Activated T-helper 17 cell treated with anti-CD3 and anti-CD28 coated beads, Interleukin-2, amount 50 U/mL, for 72 hours (primary cell): ENCODE measurements at regions not wholly inside any gene's neighbourhood (a gene's known extent, or its start where the extent isn't known, plus 50 kb on each side); places are given as distances from the start of the nearest gene placed in this dataset.
A peak's percentile ranks its signal among the peaks of the same experiment; 100 is the strongest.
"Not testable (repeated sequence)": the region's sequence is repeated elsewhere in the genome, so short reads cannot be mapped to it uniquely, and the experiment has no call there.

Experiments used
- ATAC-seq: fragments of 150-1000 bp; cut with Tn5 transposase; replicated peaks from 2 replicates; pipeline ENCODE4 v1.10.0; 2021; ENCODE audit warnings: mild to moderate bottlenecking, moderate library complexity
- H3K27ac Mint-ChIP-seq: one replicate; pipeline ENCODE4 v1.8.0; 2022; ENCODE audit warnings: mixed read lengths
- H3K27me3 Mint-ChIP-seq: one replicate; pipeline ENCODE4 v1.8.0; 2022; ENCODE audit warnings: mixed read lengths
- H3K36me3 Mint-ChIP-seq: one replicate; pipeline ENCODE4 v1.8.0; 2022; ENCODE audit warnings: low read depth, mild to moderate bottlenecking, mixed read lengths
- H3K4me1 Mint-ChIP-seq: one replicate; pipeline ENCODE4 v1.8.0; 2022; ENCODE audit warnings: mixed read lengths
- H3K4me3 Mint-ChIP-seq: one replicate; pipeline ENCODE4 v1.8.0; 2022; ENCODE audit warnings: mild to moderate bottlenecking, mixed read lengths
- H3K9me3 Mint-ChIP-seq: one replicate; pipeline ENCODE4 v1.8.0; 2022; ENCODE audit warnings: mixed read lengths

DNA sequence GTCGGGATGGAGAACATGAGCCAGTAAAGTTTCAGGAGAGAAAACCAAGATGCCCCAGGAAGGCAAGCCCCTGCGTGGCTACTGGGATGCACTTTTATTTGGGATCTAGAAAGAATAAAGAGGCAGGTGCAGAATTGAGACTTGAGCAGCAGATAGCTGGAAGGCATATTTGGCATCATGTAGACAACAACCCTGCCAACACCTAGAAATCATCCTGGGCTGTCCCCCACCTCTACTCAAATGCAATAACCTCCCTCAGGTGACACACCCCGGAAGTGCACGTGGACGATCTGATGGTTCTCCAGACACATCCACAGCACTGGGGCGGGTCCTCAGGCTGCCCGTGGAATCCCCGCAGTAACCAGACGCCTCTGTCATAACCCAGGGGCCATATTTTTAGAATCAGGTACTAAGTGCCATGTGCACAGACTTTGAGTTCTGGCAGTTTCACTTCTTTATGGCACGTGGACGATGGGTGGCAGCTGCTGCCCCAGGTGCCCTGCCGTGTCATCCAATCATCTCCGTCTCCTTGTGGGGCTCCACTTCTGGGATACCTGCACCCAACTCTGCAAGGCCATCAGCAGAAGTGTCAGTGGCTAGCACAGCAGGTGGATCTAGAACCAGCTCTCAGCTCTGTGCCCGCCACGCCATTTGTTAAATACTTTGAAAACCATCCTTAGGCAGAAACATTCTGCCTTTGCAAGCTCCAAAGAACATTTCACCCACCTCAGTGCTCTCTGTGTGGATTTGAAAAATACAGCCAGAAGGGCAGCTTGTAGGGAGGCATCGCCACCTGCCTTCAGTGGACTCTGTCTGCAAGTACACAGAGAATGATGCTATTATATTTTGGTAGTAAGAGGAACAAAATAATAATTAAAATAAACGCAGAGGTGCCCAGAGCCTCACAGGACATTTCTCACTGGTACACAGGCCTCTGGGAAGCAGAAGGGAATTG is 771.7 kb upstream of the TMEM132C start:
- Mint-ChIP-seq H3K4me1 (no peaks in the 10 kb centered on the region), H3K27ac (no peak overlapping the region), H3K9me3 (no peaks in the 10 kb centered on the region), H3K36me3 (no peaks in the 10 kb centered on the region), H3K27me3 (peaks cover 3% of the 10 kb centered on the region), H3K4me3 (no peak overlapping the region)
- no peak for ATAC-seq

DNA sequence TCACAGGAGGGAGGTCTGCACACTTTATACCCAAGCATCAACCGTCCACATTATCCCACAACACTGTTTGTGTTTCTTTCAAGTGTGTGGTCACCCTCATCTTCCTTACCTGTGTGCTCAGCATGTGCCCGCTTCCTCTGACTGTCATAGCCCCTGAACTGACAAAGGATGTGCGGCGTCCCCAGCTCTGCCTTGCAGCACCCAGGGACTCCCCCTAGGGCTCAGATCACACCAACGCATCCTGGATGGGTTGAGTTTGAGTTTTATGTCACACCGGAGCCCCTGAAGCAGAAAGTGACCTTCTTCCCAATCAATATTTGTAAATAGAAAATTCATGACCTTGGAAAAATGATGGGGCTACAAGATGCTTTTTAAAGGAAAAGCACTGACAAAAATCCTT is 770.7 kb upstream of the TMEM132C start:
- H3K27me3 Mint-ChIP-seq, result peaks cover 3% of the 10 kb centered on the region
- H3K36me3 Mint-ChIP-seq, result no peaks in the 10 kb centered on the region
- H3K4me3 Mint-ChIP-seq, result no peak overlapping the region
- no peaks in the 10 kb centered on the region for H3K9me3 Mint-ChIP-seq
- peak; percentile 32 for ATAC-seq
- H3K27ac Mint-ChIP-seq, result no peak overlapping the region
- no peaks in the 10 kb centered on the region for H3K4me1 Mint-ChIP-seq

GRCh38 chr12:127500512-127501035 is 766.4 kb upstream of the TMEM132C start:
- H3K9me3 Mint-ChIP-seq, result peaks cover 3% of the 10 kb centered on the region
- H3K4me3 Mint-ChIP-seq, result no peak overlapping the region
- peaks cover 3% of the 10 kb centered on the region for H3K27me3 Mint-ChIP-seq
- H3K27ac Mint-ChIP-seq, result no peak overlapping the region
- H3K36me3 Mint-ChIP-seq, result no peaks in the 10 kb centered on the region
- no peaks in the 10 kb centered on the region for H3K4me1 Mint-ChIP-seq
- ATAC-seq, result no peak

DNA sequence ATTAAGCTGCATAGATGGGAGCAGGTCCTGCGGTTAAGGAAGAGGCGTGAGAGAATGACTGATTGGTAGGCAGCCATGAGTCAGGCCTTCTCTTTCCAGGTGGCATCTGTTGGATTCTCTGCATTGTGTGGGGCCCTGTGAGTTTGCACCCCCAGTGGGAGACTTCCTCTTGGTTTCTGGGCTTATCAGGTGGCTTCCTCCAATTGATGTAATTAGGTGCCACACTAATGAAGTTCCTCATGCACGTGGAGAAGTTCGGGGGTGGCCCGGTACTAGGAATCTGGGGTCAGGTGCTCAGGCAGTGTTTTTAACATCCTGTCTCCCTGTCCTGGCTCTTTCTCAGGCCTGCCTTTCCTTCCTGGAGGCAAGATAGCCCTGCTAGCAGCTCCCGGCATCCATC is 765.1 kb upstream of the TMEM132C start:
- no peak for ATAC-seq
- Mint-ChIP-seq H3K27ac (no peak overlapping the region), H3K4me3 (no peak overlapping the region), H3K36me3 (no peaks in the 10 kb centered on the region), H3K4me1 (no peaks in the 10 kb centered on the region), H3K27me3 (no peaks in the 10 kb centered on the region), H3K9me3 (peaks cover 3% of the 10 kb centered on the region)

DNA sequence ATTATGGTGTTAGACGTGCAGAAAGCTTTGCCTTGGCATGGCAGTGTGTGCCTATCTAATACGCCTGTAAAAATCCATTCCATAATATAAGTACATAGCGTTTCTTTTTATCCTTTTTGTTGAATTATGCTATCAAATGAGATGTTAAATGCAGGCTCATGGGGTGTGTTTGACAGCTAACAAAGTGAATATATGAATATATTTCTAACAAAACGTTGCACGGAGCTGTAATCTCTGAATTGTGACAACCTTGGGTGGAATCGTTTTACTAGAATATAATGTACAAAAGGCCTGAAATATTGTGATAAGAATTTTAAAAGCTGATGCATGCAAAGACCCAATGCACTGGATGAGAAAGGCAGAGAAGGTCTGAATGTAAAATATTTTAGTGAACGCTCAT is 763.7 kb upstream of the TMEM132C start:
- H3K4me1 Mint-ChIP-seq, result no peaks in the 10 kb centered on the region
- no peaks in the 10 kb centered on the region for H3K36me3 Mint-ChIP-seq
- ATAC-seq, result no peak
- no peak overlapping the region for H3K27ac Mint-ChIP-seq
- peaks cover 3% of the 10 kb centered on the region for H3K9me3 Mint-ChIP-seq
- no peaks in the 10 kb centered on the region for H3K27me3 Mint-ChIP-seq
- no peak overlapping the region for H3K4me3 Mint-ChIP-seq

DNA sequence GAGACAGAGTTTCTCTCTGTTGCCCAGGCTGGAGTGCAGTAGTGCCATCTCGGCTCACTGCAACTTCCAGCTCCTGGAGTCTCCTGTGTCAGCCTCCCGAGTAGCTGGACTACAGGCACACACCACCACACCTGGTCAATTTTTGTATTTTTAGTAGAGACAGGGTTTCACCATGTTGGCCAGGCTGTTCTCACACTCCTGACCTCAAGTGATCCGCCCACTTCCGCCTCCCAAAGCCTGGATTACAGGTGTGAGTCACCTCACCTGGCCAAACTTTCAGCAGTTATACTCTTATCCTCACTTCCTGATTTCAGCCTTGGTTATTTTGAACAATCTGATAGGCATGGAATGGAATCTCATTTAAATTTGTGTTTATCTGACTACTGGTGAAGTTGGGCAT is 763.0 kb upstream of the TMEM132C start:
- not testable (repeated sequence) for H3K36me3 Mint-ChIP-seq, H3K27ac Mint-ChIP-seq, H3K27me3 Mint-ChIP-seq, H3K4me3 Mint-ChIP-seq, ATAC-seq, H3K9me3 Mint-ChIP-seq, H3K4me1 Mint-ChIP-seq

DNA sequence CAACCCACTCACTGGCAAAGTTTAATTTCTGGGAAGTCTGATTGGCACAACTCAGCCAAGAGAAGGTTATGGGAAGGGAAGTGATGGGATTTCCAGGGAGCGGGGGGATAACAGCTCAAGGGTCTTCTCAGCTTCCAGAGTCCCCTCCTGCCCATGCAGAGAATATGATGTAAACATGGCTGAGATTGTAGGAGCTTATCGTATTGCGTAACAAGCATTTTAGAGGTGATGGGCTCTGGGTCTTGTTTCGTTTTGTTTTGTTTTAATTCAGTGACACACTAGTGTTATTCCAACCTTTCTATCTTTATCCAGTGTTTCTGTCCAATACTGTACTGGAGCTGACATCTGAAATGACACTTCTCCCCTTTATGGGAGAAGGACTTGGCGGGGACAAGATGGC is 762.1 kb upstream of the TMEM132C start:
- no peak overlapping the region for H3K4me3 Mint-ChIP-seq
- no peak overlapping the region for H3K27ac Mint-ChIP-seq
- no peak for ATAC-seq
- H3K9me3 Mint-ChIP-seq, result peaks cover 3% of the 10 kb centered on the region
- no peaks in the 10 kb centered on the region for H3K4me1 Mint-ChIP-seq
- no peaks in the 10 kb centered on the region for H3K27me3 Mint-ChIP-seq
- no peaks in the 10 kb centered on the region for H3K36me3 Mint-ChIP-seq

GRCh38 chr12:127507341-127507740 is 759.6 kb upstream of the TMEM132C start:
- no peak overlapping the region for H3K27ac Mint-ChIP-seq
- no peak for ATAC-seq
- H3K9me3 Mint-ChIP-seq, result peaks cover 8% of the 10 kb centered on the region
- no peak overlapping the region for H3K4me3 Mint-ChIP-seq
- no peaks in the 10 kb centered on the region for H3K36me3 Mint-ChIP-seq
- no peaks in the 10 kb centered on the region for H3K4me1 Mint-ChIP-seq
- peaks cover 10% of the 10 kb centered on the region for H3K27me3 Mint-ChIP-seq

- H3K27me3 Mint-ChIP-seq, result peaks cover 10% of the 10 kb centered on the region
- no peaks in the 10 kb centered on the region for H3K4me1 Mint-ChIP-seq
- H3K27ac Mint-ChIP-seq, result no peak overlapping the region
- no peak overlapping the region for H3K4me3 Mint-ChIP-seq
- peak; percentile 75 for ATAC-seq
- H3K36me3 Mint-ChIP-seq, result no peaks in the 10 kb centered on the region
- peaks cover 8% of the 10 kb centered on the region for H3K9me3 Mint-ChIP-seq
Measured at GRCh38 chr12:127509066-127509778, 757.7 kb upstream of the TMEM132C start.

DNA sequence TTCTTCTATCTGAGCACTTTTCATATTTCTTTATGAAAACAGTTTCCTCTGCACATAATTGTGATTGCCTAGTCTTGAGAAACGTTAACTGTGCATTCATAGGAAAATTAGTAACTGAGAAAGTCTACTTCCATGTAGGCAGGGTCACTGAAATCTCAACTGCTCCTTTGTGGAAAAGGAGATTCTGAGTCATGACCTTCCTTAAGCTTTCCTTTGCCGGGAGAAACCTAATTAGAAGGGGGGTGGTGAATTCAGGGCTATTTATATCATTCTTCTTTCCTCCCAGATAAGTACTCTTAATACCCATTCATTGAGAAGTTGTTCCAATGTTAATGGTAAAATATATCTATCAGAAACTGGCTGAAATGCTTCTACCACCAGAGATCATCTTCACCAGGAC is 751.0 kb upstream of the TMEM132C start:
- no peaks in the 10 kb centered on the region for H3K4me1 Mint-ChIP-seq
- H3K36me3 Mint-ChIP-seq, result no peaks in the 10 kb centered on the region
- H3K27ac Mint-ChIP-seq, result no peak overlapping the region
- peaks cover 4% of the 10 kb centered on the region for H3K27me3 Mint-ChIP-seq
- H3K9me3 Mint-ChIP-seq, result peaks cover 3% of the 10 kb centered on the region
- no peak overlapping the region for H3K4me3 Mint-ChIP-seq
- no peak for ATAC-seq

DNA sequence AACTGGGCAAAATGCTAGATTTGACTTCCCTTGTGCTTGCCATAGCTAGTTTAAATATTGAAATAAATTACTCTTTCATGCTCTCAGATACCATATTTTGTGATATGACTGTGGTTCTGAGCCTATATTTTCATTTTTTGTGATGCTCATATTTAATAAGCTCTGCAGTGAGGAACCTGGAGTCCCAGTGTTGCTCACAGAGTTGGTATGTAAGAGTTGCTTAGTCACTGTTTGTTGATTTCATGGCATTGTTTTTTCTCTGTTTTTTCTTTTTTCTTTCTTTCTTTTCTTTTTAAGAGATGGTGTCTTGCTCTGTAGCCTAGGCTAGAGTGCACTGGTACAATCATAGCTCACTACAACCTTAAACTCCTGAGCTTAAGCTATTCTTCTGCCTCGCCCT is 750.5 kb upstream of the TMEM132C start:
- no peak overlapping the region for H3K27ac Mint-ChIP-seq
- peaks cover 3% of the 10 kb centered on the region for H3K9me3 Mint-ChIP-seq
- no peaks in the 10 kb centered on the region for H3K36me3 Mint-ChIP-seq
- peaks cover 2% of the 10 kb centered on the region for H3K27me3 Mint-ChIP-seq
- no peaks in the 10 kb centered on the region for H3K4me1 Mint-ChIP-seq
- no peak overlapping the region for H3K4me3 Mint-ChIP-seq
- no peak for ATAC-seq

- ATAC-seq, result peak; percentile 94
- H3K9me3 Mint-ChIP-seq, result no peaks in the 10 kb centered on the region
- H3K4me3 Mint-ChIP-seq, result no peak overlapping the region
- no peaks in the 10 kb centered on the region for H3K36me3 Mint-ChIP-seq
- H3K4me1 Mint-ChIP-seq, result no peaks in the 10 kb centered on the region
- no peak overlapping the region for H3K27ac Mint-ChIP-seq
- no peaks in the 10 kb centered on the region for H3K27me3 Mint-ChIP-seq
Measured at GRCh38 chr12:127519779-127520178, 747.2 kb upstream of the TMEM132C start.

DNA sequence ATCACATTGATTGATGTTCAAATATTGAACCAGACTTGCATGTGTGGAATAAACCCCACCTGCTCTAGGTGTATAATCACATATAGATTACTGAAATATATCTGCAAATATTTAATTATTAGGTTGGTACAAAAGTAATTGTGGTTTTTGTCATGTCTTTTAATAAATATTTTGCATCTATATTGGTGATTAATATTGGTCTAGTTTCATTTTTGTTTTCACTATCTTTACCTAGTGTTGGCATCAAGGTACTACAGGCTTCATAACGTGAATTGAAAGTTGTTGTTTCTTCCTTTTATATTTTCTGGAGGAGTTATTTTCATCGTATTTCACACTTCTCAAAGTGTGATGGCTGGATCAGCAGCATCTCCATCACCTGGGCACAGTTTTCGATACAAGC is 740.0 kb upstream of the TMEM132C start:
- ATAC-seq, result no peak
- peaks cover 3% of the 10 kb centered on the region for H3K27me3 Mint-ChIP-seq
- H3K27ac Mint-ChIP-seq, result no peak overlapping the region

GRCh38 chr12:127528551-127528950 is 738.4 kb upstream of the TMEM132C start:
- H3K9me3 Mint-ChIP-seq, result peaks cover 3% of the 10 kb centered on the region
- peaks cover 3% of the 10 kb centered on the region for H3K27me3 Mint-ChIP-seq
- no peaks in the 10 kb centered on the region for H3K4me1 Mint-ChIP-seq
- no peak for ATAC-seq
- no peaks in the 10 kb centered on the region for H3K36me3 Mint-ChIP-seq
- H3K27ac Mint-ChIP-seq, result no peak overlapping the region
- H3K4me3 Mint-ChIP-seq, result no peak overlapping the region

More for the DNA sequence above, 740.0 kb upstream of the TMEM132C start:
- peaks cover 3% of the 10 kb centered on the region for H3K9me3 Mint-ChIP-seq
- no peaks in the 10 kb centered on the region for H3K36me3 Mint-ChIP-seq
- H3K4me1 Mint-ChIP-seq, result no peaks in the 10 kb centered on the region
- H3K4me3 Mint-ChIP-seq, result no peak overlapping the region

- Mint-ChIP-seq H3K4me1 (no peaks in the 10 kb centered on the region), H3K9me3 (peaks cover 8% of the 10 kb centered on the region), H3K4me3 (no peak overlapping the region)
Measured at GRCh38 chr12:127531542-127531941, 735.4 kb upstream of the TMEM132C start.

More at GRCh38 chr12:127531542-127531941, 735.4 kb upstream of the TMEM132C start:
- no peak for ATAC-seq
- no peaks in the 10 kb centered on the region for H3K36me3 Mint-ChIP-seq
- no peak overlapping the region for H3K27ac Mint-ChIP-seq
- peaks cover 9% of the 10 kb centered on the region for H3K27me3 Mint-ChIP-seq
